Panc1 (cell line): ENCODE measurements at regions not wholly inside any gene's neighbourhood (a gene's known extent, or its start where the extent isn't known, plus 50 kb on each side); places are given as distances from the start of the nearest gene placed in this dataset.

Experiments
- ATAC-seq: fragments of 200-7000 bp; cut with Tn5 transposase; 2 replicates; pipeline ENCODE4 v1.9.1; 2020; ENCODE audit warnings: mild to moderate bottlenecking, moderate library complexity
- BruUV-seq: library from RNA; stranded (reverse); fragments of 400-500 nt; replicated peaks from 2 replicates; lab custom pipeline; 2021; lab: Mats Ljungman, UMichigan
- CTCF ChIA-PET: fragments of 300-600 bp; sonication (Branson Sonifier 250); formaldehyde crosslinking; loops from one replicate; lab custom pipeline; 2022; ENCODE audit warnings: antibody characterized with exemption; lab: Charles Lee
- POLR2A ChIA-PET: fragments of 300-600 bp; sonication (Branson Sonifier 250); formaldehyde crosslinking; loops from one replicate; lab custom pipeline; 2022; ENCODE audit warnings: antibody characterized with exemption; lab: Charles Lee
- DNase-seq: peaks from one replicate; pipeline ENCODE4 v3.0.0-alpha.2; 2010; ENCODE audit warnings: low read depth, low spot score
- H3K27ac ChIP-seq: 2 replicates; pipeline ENCODE4 v1.5.1; 2011; ENCODE audit warnings: mild to moderate bottlenecking, low read length, inconsistent platforms
- H3K27me3 ChIP-seq: fragments of 200-500 bp; sonication (Bioruptor generic); 2 replicates; pipeline ENCODE4 v1.6.0; 2014; ENCODE audit warnings: low read length, inconsistent platforms; ENCODE audit not compliant: control insufficient read depth, insufficient read depth
- H3K36me3 ChIP-seq: fragments of 200-500 bp; sonication (Bioruptor generic); 2 replicates; pipeline ENCODE4 v1.5.1; 2014; ENCODE audit warnings: inconsistent platforms, mild to moderate bottlenecking, low read length, moderate library complexity; ENCODE audit not compliant: control insufficient read depth, insufficient read depth
- H3K4me1 ChIP-seq: 2 replicates; pipeline ENCODE4 v1.5.1; 2011; ENCODE audit warnings: inconsistent platforms, mild to moderate bottlenecking, low read length, moderate library complexity; ENCODE audit not compliant: control insufficient read depth, insufficient read depth
- H3K4me3 ChIP-seq, 2 experiments: 2 replicates each; pipeline ENCODE4 v1.5.1; 2011 to 2012; ENCODE audit warnings: low read depth in 2 of 2, low read length in 2 of 2, mild to moderate bottlenecking in 2 of 2, inconsistent platforms in 1 of 2, moderate library complexity in 1 of 2
- H3K9me3 ChIP-seq: fragments of 200-500 bp; sonication (Bioruptor generic); 2 replicates; pipeline ENCODE4 v1.5.1; 2014; ENCODE audit warnings: low read depth, mild to moderate bottlenecking, inconsistent platforms, low read length, moderate library complexity; ENCODE audit not compliant: control insufficient read depth, insufficient read depth
- CTCF ChIP-seq: fragments of 450-650 bp; IDR thresholded peaks from 2 replicates; pipeline ENCODE4 v1.5.1; 2017; ENCODE audit warnings: mild to moderate bottlenecking
- POLR2AphosphoS5 ChIP-seq: IDR thresholded peaks from 2 replicates; pipeline ENCODE4 v1.6.1; 2012; ENCODE audit warnings: mild to moderate bottlenecking, low read depth, low read length, moderate library complexity
- REST ChIP-seq, 2 experiments: IDR thresholded peaks; 2 replicates each; pipeline ENCODE4 v1.6.1; 2011 to 2012; ENCODE audit warnings: low read depth in 2 of 2, control low read depth in 1 of 2, low read length in 1 of 2, mild to moderate bottlenecking in 1 of 2, moderate library complexity in 1 of 2; ENCODE audit not compliant: insufficient read depth in 1 of 2
- SIN3A ChIP-seq: IDR thresholded peaks from 2 replicates; pipeline ENCODE4 v1.6.1; 2012; ENCODE audit warnings: low read depth, mild to moderate bottlenecking, low read length, moderate library complexity, borderline replicate concordance; ENCODE audit not compliant: insufficient read depth
- TCF7L2 ChIP-seq: IDR thresholded peaks from 2 replicates; pipeline ENCODE4 v1.6.1; 2011; ENCODE audit warnings: mild to moderate bottlenecking, low read depth, low read length, inconsistent platforms
- in situ Hi-C: cut with HindIII; loops from 2 replicates; pipeline ENCODE4 v1.10.0; 2016; ENCODE audit warnings: low sequenced_read_pairs, low pct_unique_long_range_greater_than_20kb
- intact Hi-C: fragments of 100-400 bp; cut with micrococcal nuclease; formaldehyde crosslinking; loops from one replicate; pipeline ENCODE4 v1.10.0; 2022; ENCODE audit not compliant: unreplicated experiment

- CTCF ChIA-PET = no interaction called here
- no peak overlapping the region for H3K27ac ChIP-seq
- POLR2A ChIA-PET = no interaction called here
Measured at GRCh38 chr5:5953584-5954274, 424.6 kb downstream of the MED10 start.

GRCh38 chr5:5951953-5952352 lies 426.4 kb downstream of the MED10 start:
- no peaks in the 10 kb centered on the region for H3K9me3 ChIP-seq
- intact Hi-C loops (no loop called here), in situ Hi-C loops (no loop called here)
- BruUV-seq = no TSS peak
- H3K27me3 ChIP-seq = no peaks in the 10 kb centered on the region; the same call in 1 of the 2 replicates
- ATAC-seq (no peak), DNase-seq (no peak)
- H3K4me1 ChIP-seq = no peaks in the 10 kb centered on the region
- ChIA-PET POLR2A (no interaction called here), CTCF (no interaction called here)
- TF ChIP-seq POLR2AphosphoS5 (no peak), CTCF (no peak), REST (IDR thresholded peaks at IDR 0.05; ENCODE audit: insufficient read depth in 1 of 2, low read depth in 2 of 2, low read length in 1 of 2) (no peak), SIN3A (no peak), TCF7L2 (no peak)
- H3K27ac ChIP-seq = no peak overlapping the region
- no peaks in the 10 kb centered on the region for H3K36me3 ChIP-seq
- no peak overlapping the region for H3K4me3 ChIP-seq

More at GRCh38 chr5:5953584-5954274, 424.6 kb downstream of the MED10 start:
- Histone ChIP-seq H3K4me3 (no peak overlapping the region), H3K36me3 (no peaks in the 10 kb centered on the region), H3K4me1 (no peaks in the 10 kb centered on the region), H3K9me3 (no peaks in the 10 kb centered on the region), H3K27me3 (no peaks in the 10 kb centered on the region; the same call in 1 of the 2 replicates)
- in situ Hi-C loops = no loop called here
- no TSS peak for BruUV-seq
- DNase-seq = no peak
- intact Hi-C loops = no loop called here
- ATAC-seq = no peak
- no peak for TF ChIP-seq TCF7L2
- no peak for TF ChIP-seq POLR2AphosphoS5
- TF ChIP-seq SIN3A = no peak
- no peak for TF ChIP-seq REST (IDR thresholded peaks at IDR 0.05; ENCODE audit: insufficient read depth in 1 of 2, low read depth in 2 of 2, low read length in 1 of 2)
- no peak for TF ChIP-seq CTCF
